ENCODE measurements at regions not wholly inside any gene's neighbourhood (a gene's known extent, or its start where the extent isn't known, plus 50 kb on each side); places are given as distances from the start of the nearest gene placed in this dataset.

DNA sequence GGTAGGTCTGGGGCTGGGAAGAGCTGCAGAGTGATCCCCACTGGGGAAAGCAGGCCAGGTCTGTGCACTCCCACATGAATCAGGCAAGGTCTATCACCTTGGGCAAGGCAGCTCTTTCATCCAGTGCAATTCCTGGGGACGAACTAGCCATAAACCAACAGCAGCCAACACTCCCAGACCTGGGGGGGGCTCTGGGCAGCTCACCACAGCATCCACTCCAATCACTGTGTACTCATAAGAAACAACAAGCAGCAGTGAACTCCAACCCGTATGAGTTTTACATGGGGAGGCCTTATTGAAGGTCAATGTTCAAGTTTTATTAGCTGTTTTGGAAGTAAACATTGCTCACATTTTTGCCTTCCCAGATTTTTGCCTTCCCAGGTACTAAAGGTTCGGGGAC, 157.4 kb upstream of the NAV2 start:
- TF ChIP-seq, protein P1, sequence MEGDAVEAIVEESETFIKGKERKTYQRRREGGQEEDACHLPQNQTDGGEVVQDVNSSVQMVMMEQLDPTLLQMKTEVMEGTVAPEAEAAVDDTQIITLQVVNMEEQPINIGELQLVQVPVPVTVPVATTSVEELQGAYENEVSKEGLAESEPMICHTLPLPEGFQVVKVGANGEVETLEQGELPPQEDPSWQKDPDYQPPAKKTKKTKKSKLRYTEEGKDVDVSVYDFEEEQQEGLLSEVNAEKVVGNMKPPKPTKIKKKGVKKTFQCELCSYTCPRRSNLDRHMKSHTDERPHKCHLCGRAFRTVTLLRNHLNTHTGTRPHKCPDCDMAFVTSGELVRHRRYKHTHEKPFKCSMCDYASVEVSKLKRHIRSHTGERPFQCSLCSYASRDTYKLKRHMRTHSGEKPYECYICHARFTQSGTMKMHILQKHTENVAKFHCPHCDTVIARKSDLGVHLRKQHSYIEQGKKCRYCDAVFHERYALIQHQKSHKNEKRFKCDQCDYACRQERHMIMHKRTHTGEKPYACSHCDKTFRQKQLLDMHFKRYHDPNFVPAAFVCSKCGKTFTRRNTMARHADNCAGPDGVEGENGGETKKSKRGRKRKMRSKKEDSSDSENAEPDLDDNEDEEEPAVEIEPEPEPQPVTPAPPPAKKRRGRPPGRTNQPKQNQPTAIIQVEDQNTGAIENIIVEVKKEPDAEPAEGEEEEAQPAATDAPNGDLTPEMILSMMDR (IDR thresholded peaks at IDR 0.05) = no peak
- TF ChIP-seq, protein P2, sequence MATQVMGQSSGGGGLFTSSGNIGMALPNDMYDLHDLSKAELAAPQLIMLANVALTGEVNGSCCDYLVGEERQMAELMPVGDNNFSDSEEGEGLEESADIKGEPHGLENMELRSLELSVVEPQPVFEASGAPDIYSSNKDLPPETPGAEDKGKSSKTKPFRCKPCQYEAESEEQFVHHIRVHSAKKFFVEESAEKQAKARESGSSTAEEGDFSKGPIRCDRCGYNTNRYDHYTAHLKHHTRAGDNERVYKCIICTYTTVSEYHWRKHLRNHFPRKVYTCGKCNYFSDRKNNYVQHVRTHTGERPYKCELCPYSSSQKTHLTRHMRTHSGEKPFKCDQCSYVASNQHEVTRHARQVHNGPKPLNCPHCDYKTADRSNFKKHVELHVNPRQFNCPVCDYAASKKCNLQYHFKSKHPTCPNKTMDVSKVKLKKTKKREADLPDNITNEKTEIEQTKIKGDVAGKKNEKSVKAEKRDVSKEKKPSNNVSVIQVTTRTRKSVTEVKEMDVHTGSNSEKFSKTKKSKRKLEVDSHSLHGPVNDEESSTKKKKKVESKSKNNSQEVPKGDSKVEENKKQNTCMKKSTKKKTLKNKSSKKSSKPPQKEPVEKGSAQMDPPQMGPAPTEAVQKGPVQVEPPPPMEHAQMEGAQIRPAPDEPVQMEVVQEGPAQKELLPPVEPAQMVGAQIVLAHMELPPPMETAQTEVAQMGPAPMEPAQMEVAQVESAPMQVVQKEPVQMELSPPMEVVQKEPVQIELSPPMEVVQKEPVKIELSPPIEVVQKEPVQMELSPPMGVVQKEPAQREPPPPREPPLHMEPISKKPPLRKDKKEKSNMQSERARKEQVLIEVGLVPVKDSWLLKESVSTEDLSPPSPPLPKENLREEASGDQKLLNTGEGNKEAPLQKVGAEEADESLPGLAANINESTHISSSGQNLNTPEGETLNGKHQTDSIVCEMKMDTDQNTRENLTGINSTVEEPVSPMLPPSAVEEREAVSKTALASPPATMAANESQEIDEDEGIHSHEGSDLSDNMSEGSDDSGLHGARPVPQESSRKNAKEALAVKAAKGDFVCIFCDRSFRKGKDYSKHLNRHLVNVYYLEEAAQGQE (IDR thresholded peaks at IDR 0.05; ENCODE audit: insufficient read depth in 1 of 2, low read depth in 2 of 2, low read length in 1 of 2) = no peak
- TF ChIP-seq POLR2AphosphoS5 (IDR thresholded peaks at IDR 0.05; ENCODE audit: low read depth, low read length) (no peak), TCF7L2 (IDR thresholded peaks at IDR 0.05; ENCODE audit: low read depth, low read length) (no peak), SIN3A (IDR thresholded peaks at IDR 0.05; ENCODE audit: borderline replicate concordance, insufficient read depth, low read depth, low read length) (no peak)
